ENCODE measurements at regions not wholly inside any gene's neighbourhood (a gene's known extent, or its start where the extent isn't known, plus 50 kb on each side); places are given as distances from the start of the nearest gene placed in this dataset.

DNA sequence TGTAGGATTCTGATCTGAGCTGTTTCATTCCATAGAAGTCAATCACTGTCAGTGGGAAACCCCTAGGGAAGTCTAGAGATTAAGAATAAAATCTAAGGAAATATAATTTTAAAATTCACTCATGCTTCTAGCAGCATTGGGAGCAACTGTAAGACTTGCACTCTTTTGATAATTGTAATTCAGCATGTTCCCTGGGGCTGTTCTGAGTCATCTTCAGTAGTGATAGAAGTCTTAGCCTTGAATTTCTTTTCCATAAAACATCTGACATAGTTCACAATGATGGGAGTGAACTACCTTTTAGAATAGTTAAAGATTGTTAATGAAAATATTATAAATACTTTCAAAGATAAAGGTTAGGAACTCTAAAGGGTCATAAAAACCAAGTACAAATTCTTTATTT is 935.8 kb downstream of the DTWD2 start:
- DNase-seq (ENCODE audit: low spot score): no peak

DNA sequence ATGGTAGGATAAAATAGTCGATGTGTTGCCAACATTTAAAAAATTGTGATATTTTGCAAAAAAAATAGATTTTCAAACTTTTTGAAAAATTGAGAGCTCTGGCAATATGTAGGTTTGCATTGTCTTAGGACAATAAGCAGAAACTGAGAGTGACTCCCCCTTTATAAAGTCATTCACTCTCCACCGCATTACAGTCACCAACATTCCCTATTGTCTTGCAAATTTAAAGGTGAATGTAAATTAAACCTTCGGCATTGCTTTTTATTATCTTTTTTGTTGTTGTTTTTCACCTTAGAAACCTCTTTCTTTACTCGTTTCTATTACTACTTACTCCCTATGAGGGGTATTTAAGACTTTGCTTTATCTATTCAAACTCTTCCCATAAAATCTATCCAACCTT is 944.2 kb downstream of the DTWD2 start:
- DNase-seq (ENCODE audit: low spot score): no peak

DNA sequence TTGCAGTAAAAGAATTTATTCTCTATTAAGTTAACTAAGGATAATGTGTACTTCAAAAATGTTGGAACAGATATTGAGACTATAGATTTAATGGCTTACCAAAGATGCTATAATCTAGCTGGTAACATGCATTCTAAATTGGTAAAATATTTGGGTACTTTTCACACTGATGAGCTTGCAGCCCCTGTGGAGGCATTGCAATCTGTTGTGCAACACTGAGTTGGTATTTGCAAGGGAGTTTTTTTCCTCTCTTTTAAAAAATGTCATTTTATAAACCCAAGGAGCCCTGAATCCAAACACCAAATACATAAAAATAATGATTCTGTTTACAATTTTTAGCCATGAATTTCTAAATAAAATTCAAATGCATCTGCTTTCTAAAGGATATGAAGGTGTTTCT is 944.8 kb downstream of the DTWD2 start:
- DNase-seq (ENCODE audit: low spot score): no peak

DNA sequence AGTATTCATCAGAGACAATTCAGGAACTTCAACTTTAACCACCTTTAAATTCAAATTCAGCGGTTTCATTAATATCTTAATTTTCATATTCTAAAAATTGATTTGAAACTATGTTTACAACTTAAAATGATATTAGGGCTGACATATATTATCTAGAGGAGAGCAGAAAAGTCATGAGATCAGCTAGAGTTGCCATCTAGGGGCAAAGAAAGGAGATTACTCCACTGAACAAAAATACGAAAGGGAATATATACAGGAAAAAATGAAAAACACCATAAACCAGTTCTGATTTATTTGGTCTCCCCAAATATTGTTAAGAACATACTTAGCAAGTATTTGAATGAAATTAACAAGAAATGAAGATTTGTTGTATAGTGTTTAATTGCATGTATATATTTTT is 946.3 kb downstream of the DTWD2 start:
- no peak for DNase-seq (ENCODE audit: low spot score)

DNA sequence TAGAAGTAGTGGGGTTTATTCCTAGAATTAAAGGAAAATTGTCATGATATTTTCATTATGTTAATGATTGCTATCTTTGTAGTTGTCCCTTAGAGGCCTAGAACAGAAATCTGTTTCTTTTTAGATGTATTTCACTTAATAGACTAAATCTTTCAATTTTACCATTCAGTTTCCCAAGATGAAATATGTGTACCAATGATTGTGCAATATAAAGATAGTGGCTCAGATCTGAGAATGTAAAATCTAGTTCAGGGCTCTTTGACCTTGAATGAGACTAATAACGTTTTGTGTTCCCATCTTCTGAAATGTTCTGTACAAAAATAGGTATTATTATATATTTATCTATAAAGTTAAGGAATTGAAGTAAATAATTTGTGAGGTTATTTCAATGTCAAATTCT is 947.9 kb downstream of the DTWD2 start:
- DNase-seq (ENCODE audit: low spot score): no peak

DNA sequence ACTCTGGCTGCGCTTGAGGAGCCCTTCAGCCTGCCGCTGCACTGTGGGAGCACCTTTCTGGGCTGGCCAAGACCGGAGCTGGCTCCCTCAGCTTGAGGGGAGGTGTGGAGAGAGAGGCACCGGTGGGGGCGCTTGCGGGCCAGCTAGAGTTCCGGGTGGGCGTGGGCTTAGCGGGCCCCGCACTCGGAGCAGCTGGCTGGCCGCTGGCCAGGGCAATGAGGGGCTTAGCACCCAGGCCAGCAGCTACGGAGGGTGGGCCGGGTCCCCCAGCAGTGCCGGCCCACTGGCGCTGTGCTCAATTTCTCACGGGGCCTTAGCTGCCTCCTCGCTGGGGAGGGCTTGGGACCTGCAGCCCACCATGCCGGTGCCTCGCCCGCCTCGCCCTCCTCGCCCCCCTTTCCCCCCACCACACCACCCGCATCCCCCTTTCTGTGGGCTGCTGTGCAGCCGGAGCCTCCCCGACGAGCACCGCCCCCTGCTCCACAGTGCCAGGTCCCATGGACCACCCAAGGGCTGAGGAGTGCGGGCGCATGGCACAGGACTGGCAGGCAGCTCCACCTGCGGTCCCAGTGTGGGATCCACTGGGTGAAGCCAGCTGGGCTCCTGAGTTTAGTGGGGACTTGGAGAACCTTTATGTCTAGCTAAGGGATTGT is 954.5 kb downstream of the DTWD2 start:
- DNase-seq (ENCODE audit: low spot score): no peak

DNA sequence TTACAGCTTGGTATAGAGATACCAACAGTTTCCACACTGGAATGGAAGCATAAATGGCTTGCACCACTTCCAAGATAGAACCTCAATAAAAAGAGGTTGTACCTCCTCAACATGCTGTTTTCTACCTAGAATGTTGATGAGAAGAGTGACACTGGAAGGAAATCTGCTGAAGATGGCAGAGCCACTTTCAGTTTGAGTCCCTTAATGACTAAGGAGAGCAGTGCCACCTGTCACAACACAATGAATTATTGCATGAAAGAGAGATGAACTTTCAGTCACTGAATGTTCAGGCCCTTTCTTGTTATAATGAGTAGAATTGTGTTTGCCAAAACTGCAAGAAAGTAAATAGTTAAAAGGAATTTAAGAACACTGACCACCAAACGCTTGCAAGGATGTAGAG is 958.5 kb downstream of the DTWD2 start:
- no peak for DNase-seq (ENCODE audit: low spot score)

DNA sequence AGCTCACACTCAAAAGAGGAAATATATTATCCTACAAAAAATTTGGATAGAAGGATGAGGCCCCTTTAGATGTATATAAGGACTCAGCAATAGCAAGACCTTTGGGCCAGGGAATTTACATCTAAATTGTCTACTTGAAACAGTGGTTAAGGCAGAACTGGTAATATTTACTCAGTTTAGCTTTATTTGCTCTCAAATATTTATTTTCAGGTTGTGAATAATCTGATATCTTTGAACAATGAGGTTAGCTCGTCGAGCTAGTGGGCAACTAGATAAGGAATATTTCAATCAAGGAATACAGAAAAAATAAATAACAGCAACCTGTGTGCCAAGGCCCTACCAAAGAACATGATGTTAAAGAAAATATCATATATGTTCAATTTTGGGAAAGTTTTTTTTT is 966.3 kb downstream of the DTWD2 start:
- no peak for DNase-seq (ENCODE audit: low spot score)

DNA sequence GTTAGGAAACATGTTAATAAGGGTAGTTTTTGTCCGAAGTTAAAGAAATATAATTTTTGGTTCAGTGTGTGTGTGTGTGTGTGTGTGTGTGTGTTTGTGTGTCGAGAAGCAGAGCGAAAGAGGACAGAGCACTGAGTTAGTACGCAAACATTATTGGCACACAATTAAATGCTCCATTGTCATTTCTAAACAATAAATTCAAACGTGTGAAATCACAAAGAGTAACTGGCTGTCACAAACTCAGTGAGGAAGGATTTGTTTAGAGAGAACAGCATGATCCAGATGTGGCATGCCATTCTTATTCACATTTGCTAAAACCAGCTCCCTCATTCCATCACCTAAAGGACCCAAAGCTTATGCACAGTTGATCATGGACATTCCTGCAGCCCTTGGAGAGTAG is 970.8 kb downstream of the DTWD2 start:
- no peak for DNase-seq (ENCODE audit: low spot score)

DNA sequence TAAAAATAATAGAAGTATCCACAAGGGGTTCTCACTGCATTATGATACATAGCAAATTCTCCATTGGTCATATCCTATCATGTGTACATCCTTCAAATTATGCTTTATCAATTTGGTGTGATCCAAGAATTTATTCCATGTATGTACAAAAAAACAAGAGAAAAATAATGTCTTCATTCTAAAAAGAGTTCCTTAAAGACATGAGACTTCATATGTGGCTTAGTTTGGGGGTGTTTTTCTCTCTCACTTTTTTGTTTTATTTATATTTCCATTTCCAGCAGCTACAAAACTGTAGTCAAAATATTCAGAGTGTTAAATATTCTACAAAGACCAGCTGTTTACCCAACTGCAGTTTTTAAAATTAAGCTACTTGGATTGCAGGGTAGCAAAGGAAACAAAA is 972.0 kb downstream of the DTWD2 start:
- DNase-seq (ENCODE audit: low spot score): no peak

DNA sequence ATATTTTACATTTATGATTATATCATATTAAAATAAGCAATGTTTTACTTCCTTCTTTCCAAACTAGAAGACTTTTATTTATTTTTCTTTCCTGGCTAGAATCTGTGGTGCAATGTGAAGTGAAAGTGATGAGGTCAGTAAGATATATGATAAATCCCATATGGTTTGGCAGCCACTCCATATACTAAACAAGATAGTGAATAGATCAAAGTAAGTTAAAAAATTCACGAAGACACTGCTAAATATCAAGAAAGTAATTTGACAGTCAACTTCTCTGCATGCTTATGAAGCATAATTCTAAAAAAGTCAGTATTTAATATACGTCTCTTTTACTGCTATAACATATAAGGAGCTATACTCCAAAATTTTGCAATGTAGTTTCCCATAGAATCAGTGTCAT is 972.8 kb downstream of the DTWD2 start:
- no peak for DNase-seq (ENCODE audit: low spot score)

DNA sequence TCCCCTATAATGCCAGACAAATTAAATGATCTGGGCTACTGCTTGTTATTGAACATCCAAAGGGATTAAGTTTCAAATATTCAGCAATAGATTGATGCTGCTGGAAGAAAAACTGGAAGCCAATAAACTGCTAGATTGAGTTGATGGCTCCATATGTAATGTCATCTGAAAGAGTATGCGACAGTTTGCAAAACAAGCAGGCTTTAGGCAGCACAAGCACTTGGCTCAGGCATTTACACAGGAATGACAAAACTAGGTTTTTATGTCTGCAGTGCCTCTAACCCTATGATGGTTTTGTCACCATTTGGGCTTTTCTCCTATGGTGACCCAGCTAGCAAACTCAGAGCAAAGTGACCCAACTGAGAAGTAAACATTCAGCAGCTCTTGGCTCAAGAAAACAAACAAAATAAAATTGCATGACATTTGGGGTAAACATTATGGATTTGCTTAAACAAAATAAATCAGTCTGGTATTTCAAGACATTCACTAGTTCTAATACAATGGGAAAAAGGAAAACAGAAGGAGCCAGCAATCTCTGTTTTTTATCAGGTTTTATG is 978.5 kb downstream of the DTWD2 start:
- no peak for DNase-seq (ENCODE audit: low spot score)

DNA sequence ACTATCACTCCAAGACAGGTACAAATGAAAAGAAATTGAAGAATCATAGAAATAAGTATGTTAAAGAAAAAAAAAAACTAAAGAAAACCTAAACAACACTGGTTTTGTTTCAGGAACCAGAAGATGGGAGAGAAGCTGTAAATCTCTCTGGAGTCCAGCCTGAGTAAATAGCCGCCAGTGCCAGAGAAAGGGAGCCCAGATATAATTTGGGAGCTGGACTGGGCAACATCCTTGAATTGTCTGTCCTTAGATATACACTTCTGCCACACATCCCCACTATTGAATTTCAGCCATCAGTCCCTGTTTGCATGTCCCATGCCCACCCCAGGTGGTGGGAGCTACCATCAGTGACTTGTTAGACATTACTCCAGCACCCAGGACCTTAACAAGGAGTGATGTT is 979.6 kb downstream of the DTWD2 start:
- DNase-seq (ENCODE audit: low spot score): no peak

DNA sequence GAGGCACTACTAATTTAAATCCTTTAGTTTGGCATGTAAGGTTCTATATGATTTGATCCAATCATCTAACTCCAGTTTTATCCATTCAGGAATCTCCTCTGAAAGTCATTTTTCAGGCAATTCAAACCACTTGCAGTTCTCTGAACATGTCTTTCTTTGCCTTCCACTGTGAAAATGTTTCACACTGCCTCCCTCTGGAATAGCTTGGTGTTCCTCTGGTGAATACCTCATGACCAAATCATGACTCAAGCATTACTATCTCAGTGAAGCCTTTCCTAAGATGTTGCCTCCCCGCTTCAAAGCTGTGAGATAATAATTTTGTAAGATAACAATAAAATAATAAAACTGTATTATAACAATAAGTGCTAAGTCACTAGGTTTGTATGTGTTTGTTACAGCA is 981.1 kb downstream of the DTWD2 start:
- no peak for DNase-seq (ENCODE audit: low spot score)

DNA sequence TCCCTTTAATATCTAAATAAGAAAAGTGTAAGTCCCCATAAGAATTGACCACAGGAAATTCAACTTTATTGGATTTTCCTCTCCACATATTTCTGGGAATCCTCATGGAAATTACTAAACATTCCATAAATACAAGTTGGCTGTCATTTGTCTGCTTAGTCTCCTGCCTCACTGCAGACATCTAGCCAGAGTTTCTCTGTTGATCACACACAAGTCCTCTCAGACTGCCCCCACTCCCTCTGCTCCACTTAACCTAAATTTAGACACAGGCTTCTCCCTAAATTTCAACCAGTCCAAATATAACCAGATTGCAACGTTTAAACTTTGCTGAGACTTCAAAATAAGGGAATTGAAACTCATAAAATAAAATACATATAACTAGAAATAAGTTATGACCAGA is 982.1 kb downstream of the DTWD2 start:
- DNase-seq (ENCODE audit: low spot score): no peak

DNA sequence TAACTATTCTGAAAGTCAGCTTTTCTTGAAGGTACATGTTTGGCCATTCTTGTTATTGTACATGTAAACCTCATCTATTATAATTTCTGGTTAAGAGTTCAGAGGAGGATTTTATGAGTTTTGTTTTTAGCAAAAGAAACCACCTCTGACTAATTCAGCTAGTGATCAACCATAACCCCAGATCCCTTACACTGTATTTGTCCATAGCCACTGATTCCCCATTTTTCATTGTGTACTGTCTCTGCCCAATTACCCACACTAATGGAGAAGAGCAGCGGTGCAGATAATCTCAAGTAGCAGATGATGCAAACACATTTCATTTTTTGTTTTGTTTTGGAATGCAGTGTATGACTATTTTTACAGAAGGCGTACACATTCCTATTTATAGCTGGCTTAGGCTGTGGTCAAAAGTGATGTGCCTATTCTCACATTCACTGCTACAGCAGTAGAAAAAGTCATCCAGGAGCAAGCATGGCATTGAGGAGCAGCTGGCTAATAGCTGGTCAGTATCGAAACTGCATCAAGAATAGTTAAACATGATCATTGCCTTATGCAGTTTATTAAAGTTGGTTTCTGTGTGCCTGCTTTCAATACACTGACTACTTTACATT is 988.3 kb downstream of the DTWD2 start:
- DNase-seq (ENCODE audit: low spot score): no peak

DNA sequence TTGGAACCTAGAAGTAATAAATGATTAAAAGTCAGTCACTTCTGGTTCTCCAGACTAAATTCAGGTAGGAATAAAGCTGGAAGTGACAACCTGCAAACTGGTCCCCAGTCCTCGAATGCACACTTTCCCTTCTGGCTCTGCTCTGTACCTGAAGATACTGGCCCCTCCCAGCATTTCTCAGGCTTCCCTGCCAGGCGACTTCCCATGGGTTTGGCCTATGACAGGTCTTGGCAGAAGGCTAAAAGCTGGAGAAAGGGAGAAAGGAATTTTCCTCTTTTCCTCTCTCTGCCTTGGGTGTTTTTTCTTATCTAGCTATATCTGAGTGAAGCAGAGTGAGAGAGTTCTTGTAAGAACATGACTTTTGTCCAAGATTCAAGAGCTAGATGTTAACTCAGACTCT is 1005.7 kb downstream of the DTWD2 start:
- no peak for DNase-seq (ENCODE audit: low spot score)

DNA sequence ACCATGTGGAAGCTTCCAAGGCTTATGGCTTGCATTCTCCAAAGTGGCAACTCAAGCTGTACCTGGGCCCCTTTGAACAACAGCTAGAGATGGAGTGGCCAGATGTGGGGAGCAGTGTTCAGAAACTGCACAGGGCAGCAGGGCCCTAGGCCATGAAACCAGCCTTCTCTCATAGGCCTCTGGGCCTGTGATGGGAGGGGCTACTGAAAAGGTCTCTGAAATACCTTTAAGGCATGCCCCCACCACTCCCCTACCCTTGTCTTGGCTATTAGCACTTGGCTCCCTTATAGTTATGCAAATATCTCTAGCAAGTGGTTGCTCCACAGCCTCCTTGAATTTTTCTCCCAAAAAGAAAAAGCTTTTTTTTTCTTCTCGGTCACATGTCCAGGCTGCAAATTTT is 1014.6 kb downstream of the DTWD2 start:
- DNase-seq (ENCODE audit: low spot score): no peak

DNA sequence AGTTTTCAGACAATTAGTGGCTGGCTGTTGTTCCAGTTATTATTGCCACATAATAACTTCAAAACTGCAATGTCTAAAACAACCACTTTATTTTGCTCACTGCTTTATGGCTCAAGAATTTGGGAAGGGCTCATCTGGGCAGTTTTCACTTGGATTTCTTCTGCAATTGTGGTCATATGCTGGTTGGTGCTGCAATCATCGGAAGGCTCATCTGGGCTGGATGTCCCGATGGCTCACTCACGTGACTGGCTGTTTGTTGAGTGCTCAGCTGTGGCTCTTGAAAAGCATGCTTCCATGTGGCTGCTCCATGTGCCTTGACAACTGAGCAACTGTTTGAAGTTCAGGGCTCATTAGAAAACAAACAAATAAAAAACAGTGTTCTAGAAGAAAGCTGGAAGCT is 1032.5 kb downstream of the DTWD2 start:
- DNase-seq (ENCODE audit: low spot score): no peak

DNA sequence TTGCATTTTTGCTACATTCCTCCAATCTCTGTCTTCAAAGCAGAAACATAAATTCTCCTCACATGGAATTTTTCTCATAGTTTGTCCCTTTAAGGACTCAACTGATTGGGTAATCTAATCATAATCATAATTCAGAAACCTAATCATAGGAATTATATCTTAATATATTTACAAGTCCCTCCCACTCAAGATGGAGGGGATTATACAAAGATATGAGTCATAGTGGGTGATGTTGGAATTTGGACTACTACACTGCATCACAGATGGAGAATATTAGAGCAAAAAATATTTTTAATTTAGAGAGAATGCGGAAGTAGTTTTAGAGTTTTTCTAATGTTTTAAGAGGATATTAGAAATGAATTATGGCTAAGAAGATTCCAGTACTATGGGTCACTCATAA is 1034.0 kb downstream of the DTWD2 start:
- no peak for DNase-seq (ENCODE audit: low spot score)

DNA sequence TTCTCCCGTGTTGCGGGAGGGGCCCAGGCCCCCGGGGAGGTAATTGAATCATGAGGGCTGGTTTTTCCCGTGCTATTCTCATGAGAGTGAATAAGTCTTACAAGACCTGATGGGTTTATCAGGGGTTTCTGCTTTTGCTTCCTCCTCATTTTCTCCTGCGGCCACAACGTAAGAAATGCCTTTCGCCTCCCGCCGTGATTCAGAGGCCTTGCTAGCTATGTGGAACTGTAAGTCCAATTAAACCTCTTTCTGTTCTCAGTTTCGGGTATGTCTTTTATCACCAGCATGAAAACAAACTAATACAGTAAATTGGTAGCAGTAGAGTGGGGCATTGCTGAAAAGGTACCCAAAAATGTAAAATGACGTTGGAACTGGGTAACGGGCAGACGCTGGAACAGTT is 1035.1 kb downstream of the DTWD2 start:
- no peak for DNase-seq (ENCODE audit: low spot score)

DNA sequence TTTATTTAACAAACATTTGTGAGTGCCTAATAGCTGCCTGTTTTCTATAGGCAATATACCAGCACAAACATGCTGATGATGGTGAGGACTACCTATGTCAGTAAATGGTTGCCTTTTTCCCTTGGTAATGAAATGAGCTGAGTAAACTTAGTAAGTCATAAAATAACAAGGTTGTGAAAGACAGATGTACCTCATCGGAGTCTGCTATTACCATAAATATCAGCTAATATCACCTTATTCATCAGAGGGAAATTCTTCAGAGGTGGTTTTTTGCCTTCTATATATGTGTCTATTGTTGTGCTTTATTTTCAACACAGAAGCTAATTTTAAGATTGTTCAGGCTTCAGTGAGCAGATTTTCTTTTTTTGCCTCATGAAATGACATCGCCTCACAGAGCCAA is 1040.5 kb downstream of the DTWD2 start:
- no peak for DNase-seq (ENCODE audit: low spot score)

DNA sequence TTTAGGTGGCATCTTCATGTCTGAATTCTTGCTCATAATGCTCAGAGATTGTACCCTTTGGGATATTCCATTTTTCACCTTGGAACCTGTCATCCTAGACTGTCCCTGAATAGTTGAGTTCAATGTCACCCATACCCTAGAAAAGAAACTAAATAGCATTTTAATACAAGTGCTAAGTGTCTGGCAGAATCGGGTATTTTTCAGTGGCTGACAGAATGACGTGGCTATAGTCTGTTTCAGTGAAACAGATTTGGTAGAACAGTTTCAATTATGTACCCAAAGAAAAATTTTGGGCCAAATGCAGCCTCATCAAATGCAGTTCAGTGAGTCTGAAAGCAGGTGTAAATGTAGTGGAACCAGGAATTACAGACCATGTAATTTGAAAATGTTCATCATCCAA is 1041.2 kb downstream of the DTWD2 start:
- no peak for DNase-seq (ENCODE audit: low spot score)

DNA sequence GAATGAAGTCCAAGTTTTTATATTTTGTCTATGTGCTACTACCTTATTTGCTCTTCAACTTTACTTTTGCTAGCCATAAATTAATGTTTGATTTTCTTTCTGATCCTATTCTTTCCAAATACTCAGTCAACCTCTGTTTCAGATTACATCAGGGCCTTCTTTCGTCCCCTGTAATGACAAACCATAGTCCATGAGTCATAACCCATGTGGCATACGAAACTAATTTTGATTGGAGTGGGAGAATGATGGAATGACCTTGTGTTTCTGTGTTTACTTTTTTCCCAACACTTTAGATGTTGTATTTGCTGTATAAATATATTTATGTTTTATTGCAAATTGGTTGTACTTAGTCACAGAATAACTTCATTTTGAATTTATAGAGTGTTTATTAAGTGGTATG is 1043.1 kb downstream of the DTWD2 start:
- no peak for DNase-seq (ENCODE audit: low spot score)
